Smooth muscle cell (in vitro differentiated cells): ENCODE measurements at regions not wholly inside any gene's neighbourhood (a gene's known extent, or its start where the extent isn't known, plus 50 kb on each side); places are given as distances from the start of the nearest gene placed in this dataset.
"Not testable (repeated sequence)": the region's sequence is repeated elsewhere in the genome, so short reads cannot be mapped to it uniquely, and the experiment has no call there.

ENCODE experiments used
- DNase-seq: peaks from one replicate; lab custom pipeline; 2025; ENCODE audit not compliant: unreplicated experiment; lab: John Stamatoyannopoulos, UW
- H2AFZ ChIP-seq: fragments of 200-600 bp; sonication (generic); 2 replicates; pipeline ENCODE4 v1.6.0; 2016; ENCODE audit warnings: antibody characterized with exemption, low read depth, mild to moderate bottlenecking
- H3F3A ChIP-seq: fragments of 200-600 bp; sonication (generic); 2 replicates; pipeline ENCODE4 v1.6.0; 2017; ENCODE audit warnings: antibody characterized with exemption, low read depth
- H3K27ac ChIP-seq: fragments of 200-600 bp; sonication (generic); 2 replicates; pipeline ENCODE4 v1.5.1; 2016; ENCODE audit warnings: low read depth, mild to moderate bottlenecking
- H3K27me3 ChIP-seq: fragments of 200-600 bp; sonication (generic); 2 replicates; pipeline ENCODE4 v1.6.1; 2016; ENCODE audit warnings: low read depth, mild to moderate bottlenecking
- H3K36me3 ChIP-seq: fragments of 200-600 bp; sonication (generic); 2 replicates; pipeline ENCODE4 v1.5.1; 2016; ENCODE audit warnings: low read depth
- H3K4me1 ChIP-seq: fragments of 200-600 bp; sonication (generic); 2 replicates; pipeline ENCODE4 v1.5.1; 2016; ENCODE audit warnings: low read depth
- H3K4me2 ChIP-seq: fragments of 200-600 bp; sonication (generic); 2 replicates; pipeline ENCODE4 v1.6.0; 2016; ENCODE audit warnings: mild to moderate bottlenecking
- H3K4me3 ChIP-seq: fragments of 200-600 bp; sonication (generic); 2 replicates; pipeline ENCODE4 v1.5.1; 2016; ENCODE audit warnings: mild to moderate bottlenecking
- H3K79me2 ChIP-seq: fragments of 200-600 bp; sonication (generic); 2 replicates; pipeline ENCODE4 v1.6.0; 2016; ENCODE audit warnings: low read depth, mild to moderate bottlenecking
- H3K9ac ChIP-seq: fragments of 200-600 bp; sonication (generic); 2 replicates; pipeline ENCODE4 v1.6.0; 2016; ENCODE audit warnings: low read depth
- H3K9me3 ChIP-seq: fragments of 200-600 bp; sonication (generic); replicated peaks from 2 replicates; pipeline ENCODE4 v1.5.1; 2016; ENCODE audit warnings: low read depth
- H4K20me1 ChIP-seq: fragments of 200-600 bp; sonication (generic); 2 replicates; pipeline ENCODE4 v1.6.0; 2016; ENCODE audit warnings: low read depth
- CTCF ChIP-seq: fragments of 200-600 bp; sonication (generic); IDR thresholded peaks from 2 replicates; pipeline ENCODE4 v1.5.1; 2017; ENCODE audit warnings: borderline replicate concordance, mild to moderate bottlenecking, antibody characterized with exemption; ENCODE audit not compliant: insufficient read depth, poor library complexity, severe bottlenecking
- WGBS: methylation state at CpG from one replicate; pipeline ENCODE4 v1.1.7; 2016; ENCODE audit warnings: low lambda C conversion rate; 5-methylcytosine and 5-hydroxymethylcytosine counted together

DNA sequence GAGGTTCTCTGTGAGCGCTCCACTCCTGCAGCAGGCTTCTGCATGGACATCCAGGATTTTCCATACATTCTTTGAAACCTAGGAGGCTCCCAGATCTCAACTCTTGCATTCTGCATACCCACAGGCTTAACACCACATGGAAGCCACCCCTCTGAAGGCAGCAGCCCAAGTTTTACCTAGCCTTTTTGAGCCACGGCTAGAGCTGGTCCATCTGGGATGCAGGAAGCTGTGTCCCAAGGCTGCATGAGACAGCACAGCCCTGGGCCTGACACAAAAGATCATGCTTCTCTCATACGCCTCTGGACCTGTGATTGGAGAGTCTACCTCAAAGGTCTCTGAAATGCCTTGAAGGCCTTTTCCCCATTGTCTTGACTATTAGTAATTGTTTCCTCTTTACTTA, 53.6 kb upstream of the RPRM start:
- H3K36me3 ChIP-seq = no peaks in the 10 kb centered on the region
- WGBS = 87% methylated on average over 3 of the region's 3 CpGs
- no peaks in the 10 kb centered on the region for H3K9me3 ChIP-seq
- no peak overlapping the region for H3K4me3 ChIP-seq
- no peak overlapping the region for H3K27ac ChIP-seq
- no peak for DNase-seq
- no peak for TF ChIP-seq CTCF
- H3K27me3 ChIP-seq = no peaks in the 10 kb centered on the region
- H2AFZ ChIP-seq = no peak overlapping the region
- no peak overlapping the region for H3K4me2 ChIP-seq
- no peaks in the 10 kb centered on the region for H3K79me2 ChIP-seq
- peaks cover 4% of the 10 kb centered on the region for H3K4me1 ChIP-seq
- H4K20me1 ChIP-seq = no peaks in the 10 kb centered on the region
- no peaks in the 10 kb centered on the region for H3F3A ChIP-seq
- H3K9ac ChIP-seq = no peak overlapping the region

GRCh38 chr2:153533803-153534202, 55.2 kb upstream of the RPRM start:
- not testable (repeated sequence) for H3K36me3 ChIP-seq, DNase-seq, H3K4me2 ChIP-seq, H3K27me3 ChIP-seq, H3K4me1 ChIP-seq, H3K9ac ChIP-seq, H3F3A ChIP-seq, H3K4me3 ChIP-seq, H2AFZ ChIP-seq, H4K20me1 ChIP-seq, H3K79me2 ChIP-seq, H3K27ac ChIP-seq, H3K9me3 ChIP-seq
- WGBS = 94% methylated on average over 4 of the region's 4 CpGs

- not testable (repeated sequence) for H3K9ac ChIP-seq, H3K36me3 ChIP-seq, H3K4me1 ChIP-seq, H3F3A ChIP-seq, H4K20me1 ChIP-seq, H3K4me2 ChIP-seq, H2AFZ ChIP-seq, DNase-seq, H3K27me3 ChIP-seq, H3K9me3 ChIP-seq, H3K27ac ChIP-seq, H3K4me3 ChIP-seq, H3K79me2 ChIP-seq
- 53% methylated on average over 7 of the region's 7 CpGs for WGBS
Measured at GRCh38 chr2:153534590-153534989, 56.0 kb upstream of the RPRM start.

GRCh38 chr2:153536115-153536514, 57.6 kb upstream of the RPRM start:
- peaks cover 4% of the 10 kb centered on the region for H3K4me1 ChIP-seq
- no peak overlapping the region for H2AFZ ChIP-seq

GRCh38 chr2:153538102-153538501, 59.5 kb upstream of the RPRM start:
- H3K4me3 ChIP-seq, H3K79me2 ChIP-seq: not testable (repeated sequence)
- no CpG with 5 or more reads among the region's 1 CpG for WGBS

More at GRCh38 chr2:153536115-153536514, 57.6 kb upstream of the RPRM start:
- Histone ChIP-seq H3K79me2 (no peaks in the 10 kb centered on the region), H3K27ac (no peak overlapping the region), H3K9ac (no peak overlapping the region), H3K4me3 (no peak overlapping the region), H3K36me3 (no peaks in the 10 kb centered on the region), H3K4me2 (no peak overlapping the region), H4K20me1 (no peaks in the 10 kb centered on the region), H3K27me3 (no peaks in the 10 kb centered on the region), H3F3A (no peaks in the 10 kb centered on the region), H3K9me3 (no peaks in the 10 kb centered on the region)
- no peak for DNase-seq
- TF ChIP-seq CTCF = no peak

More at GRCh38 chr2:153538102-153538501, 59.5 kb upstream of the RPRM start:
- not testable (repeated sequence) for H3F3A ChIP-seq, H3K9me3 ChIP-seq, H3K27ac ChIP-seq, H3K9ac ChIP-seq, H3K4me1 ChIP-seq, H3K36me3 ChIP-seq, H3K4me2 ChIP-seq, H2AFZ ChIP-seq, DNase-seq, H4K20me1 ChIP-seq, H3K27me3 ChIP-seq
